Vagina (tissue), 2 donors: ENCODE measurements at regions not wholly inside any gene's neighbourhood (a gene's known extent, or its start where the extent isn't known, plus 50 kb on each side); places are given as distances from the start of the nearest gene placed in this dataset.

Experiments used
- CTCF ChIP-seq, 3 experiments: fragments of 450-650 bp in 2 of 3; fragments of 200-600 bp in 1 of 3; sonication (generic) in 1 of 3; IDR thresholded peaks; one replicate each; pipeline ENCODE4 v1.5.1; 2017 to 2019; ENCODE audit warnings: antibody characterized with exemption in 3 of 3, mild to moderate bottlenecking in 2 of 3, moderate library complexity in 2 of 3
- POLR2AphosphoS5 ChIP-seq, 2 donors: sonication (generic); formaldehyde crosslinking; IDR thresholded peaks; one replicate each; pipeline ENCODE4 v1.9.0; 2017; ENCODE audit warnings: antibody characterized with exemption in 2 of 2, mild to moderate bottlenecking in 2 of 2, low read depth in 1 of 2; ENCODE audit not compliant: insufficient read depth in 1 of 2

DNA sequence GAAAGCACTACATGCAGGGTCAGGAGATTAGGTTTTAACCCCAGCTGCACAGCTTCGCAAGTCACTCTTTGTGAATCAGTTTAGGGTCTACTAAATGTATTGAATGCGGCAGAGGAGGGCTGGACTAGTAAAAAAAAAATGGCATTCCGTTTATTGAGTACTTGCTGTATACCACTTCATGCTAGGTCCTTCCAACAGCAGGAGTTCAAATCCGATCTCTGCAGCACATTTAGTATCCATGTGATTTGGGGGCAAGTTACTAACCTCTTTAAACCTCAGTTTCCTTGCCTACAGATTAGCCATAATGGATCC lies 204.4 kb downstream of the SNCAIP start:
- no peak for TF ChIP-seq CTCF (IDR thresholded peaks at IDR 0.05)
- no peak for TF ChIP-seq POLR2AphosphoS5 (IDR thresholded peaks at IDR 0.05; ENCODE audit: insufficient read depth in 1 of 2, low read depth in 1 of 2)
